C4-2B (cell line): ENCODE measurements at regions not wholly inside any gene's neighbourhood (a gene's known extent, or its start where the extent isn't known, plus 50 kb on each side); places are given as distances from the start of the nearest gene placed in this dataset.
A peak's percentile ranks its signal among the peaks of the same experiment; 100 is the strongest.

Source experiments
- H3K27ac ChIP-seq: fragments of 450-650 bp; 2 replicates; pipeline ENCODE4 v1.5.1; 2017
- ZFX ChIP-seq: fragments of 450-650 bp; IDR thresholded peaks from 2 replicates; pipeline ENCODE4 v1.6.1; 2017
- TF ChIP-seq, protein P1 (sequence below): fragments of 450-650 bp; conservative IDR thresholded peaks from 2 replicates; pipeline ENCODE4 v1.5.1; 2017; ENCODE audit warnings: mild to moderate bottlenecking

DNA sequence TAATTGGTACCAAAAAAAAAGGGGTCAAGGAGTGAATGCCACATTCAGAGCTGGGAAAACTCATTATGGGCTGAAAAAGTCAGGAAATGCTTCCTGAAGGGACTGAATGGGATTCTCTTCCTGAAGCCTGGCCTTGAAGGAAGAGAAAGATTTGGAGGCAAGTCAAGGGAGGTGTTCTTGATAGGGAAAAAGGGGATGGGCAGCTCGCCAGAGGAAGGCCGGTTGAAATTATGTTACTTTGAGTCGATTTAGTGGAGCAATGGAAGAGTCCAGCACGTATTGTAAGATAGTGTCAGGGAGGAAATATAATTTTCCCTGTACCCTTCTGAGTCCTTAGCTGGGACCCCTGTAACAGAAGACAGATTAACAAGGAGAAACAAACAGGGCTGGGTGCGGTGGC is 94.1 kb upstream of the CALM2 start:
- no peak overlapping the region for H3K27ac ChIP-seq
- TF ChIP-seq, protein P1, sequence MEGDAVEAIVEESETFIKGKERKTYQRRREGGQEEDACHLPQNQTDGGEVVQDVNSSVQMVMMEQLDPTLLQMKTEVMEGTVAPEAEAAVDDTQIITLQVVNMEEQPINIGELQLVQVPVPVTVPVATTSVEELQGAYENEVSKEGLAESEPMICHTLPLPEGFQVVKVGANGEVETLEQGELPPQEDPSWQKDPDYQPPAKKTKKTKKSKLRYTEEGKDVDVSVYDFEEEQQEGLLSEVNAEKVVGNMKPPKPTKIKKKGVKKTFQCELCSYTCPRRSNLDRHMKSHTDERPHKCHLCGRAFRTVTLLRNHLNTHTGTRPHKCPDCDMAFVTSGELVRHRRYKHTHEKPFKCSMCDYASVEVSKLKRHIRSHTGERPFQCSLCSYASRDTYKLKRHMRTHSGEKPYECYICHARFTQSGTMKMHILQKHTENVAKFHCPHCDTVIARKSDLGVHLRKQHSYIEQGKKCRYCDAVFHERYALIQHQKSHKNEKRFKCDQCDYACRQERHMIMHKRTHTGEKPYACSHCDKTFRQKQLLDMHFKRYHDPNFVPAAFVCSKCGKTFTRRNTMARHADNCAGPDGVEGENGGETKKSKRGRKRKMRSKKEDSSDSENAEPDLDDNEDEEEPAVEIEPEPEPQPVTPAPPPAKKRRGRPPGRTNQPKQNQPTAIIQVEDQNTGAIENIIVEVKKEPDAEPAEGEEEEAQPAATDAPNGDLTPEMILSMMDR = no peak

DNA sequence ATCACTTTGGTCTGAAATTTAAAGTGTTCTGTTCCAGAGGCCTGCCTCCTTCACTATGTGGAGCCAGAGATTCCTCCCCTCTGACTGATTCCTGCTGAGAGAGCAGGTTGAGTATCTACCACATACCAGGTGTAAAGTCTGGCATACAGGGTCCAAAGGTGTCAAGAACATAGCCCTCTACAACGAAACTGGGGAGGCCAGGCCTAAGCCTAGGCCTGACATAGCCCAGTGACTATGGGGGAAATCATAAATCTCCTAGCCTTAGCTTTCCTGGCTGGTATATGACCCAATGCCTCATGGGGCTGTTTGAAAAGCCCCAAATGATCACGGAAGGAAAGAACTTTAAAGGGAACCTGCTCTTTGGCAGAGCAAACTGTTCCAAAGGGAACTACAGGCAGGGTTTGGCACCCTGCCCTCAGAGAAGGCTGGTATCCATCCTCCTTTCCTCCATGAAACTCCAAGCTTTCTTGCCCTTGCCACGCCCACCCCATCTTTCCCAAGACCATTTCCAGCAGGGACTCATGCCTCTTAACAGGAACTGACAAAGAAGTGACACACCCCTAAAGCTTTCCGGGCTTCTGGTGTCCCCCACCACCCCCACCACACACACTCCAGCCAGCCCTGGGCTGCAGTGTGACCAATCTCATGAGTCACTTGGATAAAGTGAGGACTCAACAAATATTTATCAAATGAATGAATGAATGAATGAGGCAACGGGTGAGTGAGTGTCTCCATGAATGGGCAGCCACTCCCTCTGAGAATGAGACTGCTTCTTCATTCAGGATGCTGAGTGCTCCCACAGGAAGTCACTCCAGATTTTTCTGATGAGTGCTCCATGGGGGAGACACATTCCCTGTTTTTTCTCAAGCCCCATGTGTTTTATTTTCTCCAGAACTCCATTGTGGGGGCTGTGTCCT is 93.3 kb upstream of the CALM2 start:
- no peak for TF ChIP-seq ZFX
- TF ChIP-seq, protein P1 = no peak
- no peak overlapping the region; the same call in 1 of the 2 replicates for H3K27ac ChIP-seq

DNA sequence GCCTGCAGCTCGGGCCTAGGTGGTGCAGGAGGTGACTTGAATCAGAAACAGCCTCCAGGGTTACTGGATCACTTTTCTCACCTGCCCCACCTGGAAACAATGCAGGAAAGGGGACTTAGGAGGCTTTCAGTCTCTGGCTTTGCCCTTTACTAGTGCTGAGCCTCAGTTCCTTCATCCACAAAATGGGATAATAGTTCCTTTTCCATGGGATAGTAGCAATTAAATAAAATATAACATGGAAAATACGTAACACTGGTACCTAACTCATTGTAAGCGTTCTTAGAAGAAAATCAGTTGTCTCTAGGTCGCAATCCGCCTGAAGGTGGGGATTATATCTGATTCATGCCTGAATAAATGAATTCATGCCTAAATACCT is 91.4 kb upstream of the CALM2 start:
- H3K27ac ChIP-seq = no peak overlapping the region
- TF ChIP-seq, protein P1 = no peak
- TF ChIP-seq ZFX = no peak

DNA sequence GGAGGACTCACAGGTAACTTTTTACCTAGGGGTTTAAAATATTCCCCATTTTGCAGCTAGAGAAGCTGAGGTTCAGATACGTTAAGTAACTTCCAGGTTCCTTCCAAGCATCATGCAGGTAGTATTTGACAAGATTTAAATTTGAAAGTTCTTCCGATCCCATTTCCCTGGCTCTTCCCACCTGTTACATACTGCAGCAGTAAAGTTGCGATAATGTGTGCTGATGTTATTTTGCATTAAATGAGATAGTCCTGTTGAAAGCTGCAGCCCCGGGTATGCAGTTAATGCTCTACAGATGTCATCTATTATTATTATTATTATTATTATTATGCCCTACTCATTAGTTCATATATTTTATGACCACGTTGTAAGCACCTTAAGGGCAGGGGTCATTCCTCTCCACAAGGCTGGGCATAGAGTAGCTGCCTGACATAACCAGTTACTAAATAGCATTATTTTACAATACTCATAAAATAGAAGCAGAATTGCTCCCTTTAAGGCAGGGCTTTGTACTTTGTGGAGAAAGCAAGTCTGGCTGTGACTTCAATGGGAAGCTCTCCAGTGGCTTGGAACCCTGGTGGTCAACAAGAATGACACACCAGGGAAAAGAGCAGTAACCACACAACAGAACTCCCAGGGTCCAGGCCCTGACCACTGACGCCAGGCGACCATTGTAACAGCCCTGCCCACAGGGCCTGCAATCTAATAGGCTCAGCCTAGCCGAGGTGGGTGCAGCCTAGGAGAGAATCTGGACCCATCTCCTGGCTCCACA is 90.8 kb upstream of the CALM2 start:
- TF ChIP-seq ZFX = no peak
- TF ChIP-seq, protein P1 = no peak

DNA sequence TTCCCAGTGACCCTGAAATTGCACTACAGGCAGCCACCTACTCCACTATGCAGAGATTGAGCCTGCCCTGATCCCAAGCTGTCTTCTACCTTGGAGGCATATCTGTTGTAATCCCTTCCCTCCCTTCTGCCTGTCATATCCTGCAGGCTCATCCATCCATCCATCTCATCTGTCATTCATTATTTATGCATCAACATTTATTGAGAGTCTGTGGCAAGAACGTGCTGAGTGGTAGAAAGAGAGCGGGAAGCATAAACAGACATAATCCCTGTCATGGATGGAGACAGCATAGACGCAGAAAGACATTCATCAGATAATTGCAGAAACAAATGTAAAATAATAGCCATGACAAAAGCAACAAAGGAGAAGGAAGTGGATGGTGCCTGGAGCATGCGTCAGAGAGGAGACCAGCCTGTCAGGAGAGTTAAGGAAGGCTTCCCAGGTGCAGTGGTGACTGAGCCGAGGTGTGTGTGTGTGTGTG is 89.5 kb upstream of the CALM2 start:
- H3K27ac ChIP-seq = peak overlapping the region; percentile 15; the same call in 1 of the 2 replicates
- no peak for TF ChIP-seq ZFX
- TF ChIP-seq, protein P1 = no peak

More for the DNA sequence above, 90.8 kb upstream of the CALM2 start:
- H3K27ac ChIP-seq = no peak overlapping the region

DNA sequence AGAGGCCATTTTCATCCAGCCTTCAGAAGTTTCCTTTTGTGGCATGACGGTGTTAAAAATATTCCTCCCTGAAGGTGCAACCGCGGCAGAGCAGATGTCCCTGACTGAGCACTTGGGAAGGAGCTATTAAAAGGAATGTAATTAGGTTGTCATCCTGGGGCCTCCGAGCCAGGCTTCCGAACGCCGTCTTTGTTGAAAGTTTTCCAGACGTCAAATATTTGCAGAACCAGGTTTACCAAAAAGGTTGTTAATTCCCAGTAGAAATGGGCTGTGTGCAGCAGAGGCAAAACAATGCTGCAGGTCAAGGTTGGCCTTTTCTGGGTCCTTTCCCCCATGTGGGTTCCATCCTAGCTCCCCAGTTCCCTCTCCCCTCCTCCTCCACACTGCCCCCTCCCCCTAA is 88.8 kb upstream of the CALM2 start:
- H3K27ac ChIP-seq = peak overlapping the region; percentile 15; the same call in 1 of the 2 replicates
- TF ChIP-seq, protein P1 = no peak
- no peak for TF ChIP-seq ZFX

DNA sequence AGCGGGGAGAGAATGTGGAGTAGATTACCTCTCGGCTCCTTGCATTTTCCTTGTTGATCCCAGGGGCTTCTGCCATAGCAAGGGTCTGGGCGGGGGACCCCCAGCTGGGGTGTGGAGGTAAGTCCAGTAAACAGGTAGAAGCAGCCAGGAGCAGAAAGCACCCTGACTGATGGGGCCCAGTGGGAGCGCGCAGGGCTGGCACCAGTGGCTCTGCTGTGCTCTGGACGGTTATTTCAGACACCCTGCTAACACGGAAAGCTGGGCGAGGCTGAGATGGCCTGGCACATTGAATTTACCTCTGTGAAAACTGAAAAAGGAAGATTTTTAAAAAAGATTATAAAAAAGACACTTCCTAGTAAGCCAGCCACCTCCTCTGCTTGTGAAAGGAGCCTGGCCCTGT is 88.4 kb upstream of the CALM2 start:
- H3K27ac ChIP-seq = peak overlapping the region; percentile 15; the same call in 1 of the 2 replicates
- no peak for TF ChIP-seq ZFX
- TF ChIP-seq, protein P1 = no peak
